Neural cell (in vitro differentiated cells): ENCODE measurements at regions not wholly inside any gene's neighbourhood (a gene's known extent, or its start where the extent isn't known, plus 50 kb on each side); places are given as distances from the start of the nearest gene placed in this dataset.
"Not testable (repeated sequence)": the region's sequence is repeated elsewhere in the genome, so short reads cannot be mapped to it uniquely, and the experiment has no call there.

ENCODE experiments used
- CTCF ChIP-seq: fragments of 450-650 bp; IDR thresholded peaks from 2 replicates; pipeline ENCODE4 v1.5.1; 2014; ENCODE audit warnings: antibody characterized with exemption, mild to moderate bottlenecking, moderate library complexity; ENCODE audit not compliant: poor library complexity, severe bottlenecking
- EZH2 ChIP-seq: fragments of 200-600, 300-800 bp; shearing (Covaris generic), sonication (generic); IDR thresholded peaks from 2 replicates; pipeline ENCODE4 v1.6.1; 2014; ENCODE audit warnings: antibody characterized with exemption, low read length, borderline replicate concordance, mild to moderate bottlenecking; ENCODE audit not compliant: insufficient read depth, poor library complexity, severe bottlenecking
- POLR2AphosphoS5 ChIP-seq: IDR thresholded peaks from 2 replicates; pipeline ENCODE4 v1.6.1; 2012
- RAD21 ChIP-seq: fragments of 450-650 bp; conservative IDR thresholded peaks from 2 replicates; pipeline ENCODE4 v1.6.1; 2014; ENCODE audit warnings: antibody characterized with exemption, mild to moderate bottlenecking, moderate library complexity
- TF ChIP-seq, protein P1 (sequence below): IDR thresholded peaks from 2 replicates; pipeline ENCODE4 v1.6.1; 2012; ENCODE audit warnings: borderline replicate concordance

- TF ChIP-seq CTCF, RAD21, EZH2, POLR2AphosphoS5: not testable (repeated sequence)
- TF ChIP-seq, protein P1, sequence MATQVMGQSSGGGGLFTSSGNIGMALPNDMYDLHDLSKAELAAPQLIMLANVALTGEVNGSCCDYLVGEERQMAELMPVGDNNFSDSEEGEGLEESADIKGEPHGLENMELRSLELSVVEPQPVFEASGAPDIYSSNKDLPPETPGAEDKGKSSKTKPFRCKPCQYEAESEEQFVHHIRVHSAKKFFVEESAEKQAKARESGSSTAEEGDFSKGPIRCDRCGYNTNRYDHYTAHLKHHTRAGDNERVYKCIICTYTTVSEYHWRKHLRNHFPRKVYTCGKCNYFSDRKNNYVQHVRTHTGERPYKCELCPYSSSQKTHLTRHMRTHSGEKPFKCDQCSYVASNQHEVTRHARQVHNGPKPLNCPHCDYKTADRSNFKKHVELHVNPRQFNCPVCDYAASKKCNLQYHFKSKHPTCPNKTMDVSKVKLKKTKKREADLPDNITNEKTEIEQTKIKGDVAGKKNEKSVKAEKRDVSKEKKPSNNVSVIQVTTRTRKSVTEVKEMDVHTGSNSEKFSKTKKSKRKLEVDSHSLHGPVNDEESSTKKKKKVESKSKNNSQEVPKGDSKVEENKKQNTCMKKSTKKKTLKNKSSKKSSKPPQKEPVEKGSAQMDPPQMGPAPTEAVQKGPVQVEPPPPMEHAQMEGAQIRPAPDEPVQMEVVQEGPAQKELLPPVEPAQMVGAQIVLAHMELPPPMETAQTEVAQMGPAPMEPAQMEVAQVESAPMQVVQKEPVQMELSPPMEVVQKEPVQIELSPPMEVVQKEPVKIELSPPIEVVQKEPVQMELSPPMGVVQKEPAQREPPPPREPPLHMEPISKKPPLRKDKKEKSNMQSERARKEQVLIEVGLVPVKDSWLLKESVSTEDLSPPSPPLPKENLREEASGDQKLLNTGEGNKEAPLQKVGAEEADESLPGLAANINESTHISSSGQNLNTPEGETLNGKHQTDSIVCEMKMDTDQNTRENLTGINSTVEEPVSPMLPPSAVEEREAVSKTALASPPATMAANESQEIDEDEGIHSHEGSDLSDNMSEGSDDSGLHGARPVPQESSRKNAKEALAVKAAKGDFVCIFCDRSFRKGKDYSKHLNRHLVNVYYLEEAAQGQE = not testable (repeated sequence)
Measured at GRCh38 chr6:48944276-48944675, 518.8 kb downstream of the MMUT start.
